ENCODE measurements at regions not wholly inside any gene's neighbourhood (a gene's known extent, or its start where the extent isn't known, plus 50 kb on each side); places are given as distances from the start of the nearest gene placed in this dataset.

GRCh38 chr2:64324746-64325410, 129.1 kb upstream of the LGALSL start:
- Histone ChIP-seq H4K20me1 (ENCODE audit: insufficient read depth, low read length) (no peaks in the 10 kb centered on the region), H3K4me3 (ENCODE audit: low read length) (no peak overlapping the region), H3K79me2 (ENCODE audit: low read length) (no peaks in the 10 kb centered on the region), H2AFZ (ENCODE audit: low read length) (no peak overlapping the region), H3K4me1 (ENCODE audit: low read length) (peaks cover 38% of the 10 kb centered on the region), H3K4me2 (ENCODE audit: low read depth, low read length) (no peak overlapping the region), H3K27me3 (replicated peaks; ENCODE audit: insufficient read depth, low read length) (no peaks in the 10 kb centered on the region), H3K27ac (ENCODE audit: low read length) (no peak overlapping the region), H3K9me3 (replicated peaks; ENCODE audit: insufficient read depth, low read length) (no peaks in the 10 kb centered on the region), H3K9me2 (replicated peaks; ENCODE audit: insufficient read depth, low read length) (no peaks in the 10 kb centered on the region), H3K9ac (ENCODE audit: low read length) (no peak overlapping the region), H3F3A (ENCODE audit: insufficient read depth, low read length) (peaks cover 9% of the 10 kb centered on the region), H3K36me3 (replicated peaks; ENCODE audit: insufficient read depth, low read length) (no peaks in the 10 kb centered on the region)
- no peak for TF ChIP-seq EZH2 (optimal IDR thresholded peaks at IDR 0.05; ENCODE audit: low read depth, low read length)
- TF ChIP-seq CTCF (IDR thresholded peaks at IDR 0.05; ENCODE audit: low read length) = no peak
- no peak for TF ChIP-seq EZH2phosphoT487 (IDR thresholded peaks at IDR 0.05; ENCODE audit: low read length)
- no peak for DNase-seq

- no peak for DNase-seq
- H3K27ac ChIP-seq (ENCODE audit: low read length) = peak overlapping the region; percentile 28; the same call in 1 of the 2 replicates
- peaks cover 9% of the 10 kb centered on the region for H3F3A ChIP-seq (ENCODE audit: insufficient read depth, low read length)
- H3K27me3 ChIP-seq (replicated peaks; ENCODE audit: insufficient read depth, low read length) = no peaks in the 10 kb centered on the region
- H3K4me2 ChIP-seq (ENCODE audit: low read depth, low read length) = peak overlapping the region; percentile 32
- H3K79me2 ChIP-seq (ENCODE audit: low read length) = no peaks in the 10 kb centered on the region
- H3K9ac ChIP-seq (ENCODE audit: low read length) = no peak overlapping the region
- TF ChIP-seq EZH2 (optimal IDR thresholded peaks at IDR 0.05; ENCODE audit: low read depth, low read length) = no peak
- no peak for TF ChIP-seq EZH2phosphoT487 (IDR thresholded peaks at IDR 0.05; ENCODE audit: low read length)
- TF ChIP-seq CTCF (IDR thresholded peaks at IDR 0.05; ENCODE audit: low read length) = no peak
- H3K4me3 ChIP-seq (ENCODE audit: low read length) = no peak overlapping the region
- H3K36me3 ChIP-seq (replicated peaks; ENCODE audit: insufficient read depth, low read length) = no peaks in the 10 kb centered on the region
- H4K20me1 ChIP-seq (ENCODE audit: insufficient read depth, low read length) = no peaks in the 10 kb centered on the region
- no peak overlapping the region for H2AFZ ChIP-seq (ENCODE audit: low read length)
- H3K4me1 ChIP-seq (ENCODE audit: low read length) = peaks cover 38% of the 10 kb centered on the region
- no peaks in the 10 kb centered on the region for H3K9me2 ChIP-seq (replicated peaks; ENCODE audit: insufficient read depth, low read length)
- H3K9me3 ChIP-seq (replicated peaks; ENCODE audit: insufficient read depth, low read length) = no peaks in the 10 kb centered on the region
Observed at GRCh38 chr2:64325477-64325851, 128.5 kb upstream of the LGALSL start.

- no peaks in the 10 kb centered on the region for H3K9me3 ChIP-seq (replicated peaks; ENCODE audit: insufficient read depth, low read length)
- H3K4me1 ChIP-seq (ENCODE audit: low read length) = peaks cover 39% of the 10 kb centered on the region
- peaks cover 9% of the 10 kb centered on the region for H3F3A ChIP-seq (ENCODE audit: insufficient read depth, low read length)
- H3K79me2 ChIP-seq (ENCODE audit: low read length) = no peaks in the 10 kb centered on the region
- H3K4me2 ChIP-seq (ENCODE audit: low read depth, low read length) = peak overlapping the region; percentile 52
- no peaks in the 10 kb centered on the region for H3K36me3 ChIP-seq (replicated peaks; ENCODE audit: insufficient read depth, low read length)
- H3K9me2 ChIP-seq (replicated peaks; ENCODE audit: insufficient read depth, low read length) = no peaks in the 10 kb centered on the region
- peak; percentile 95 for DNase-seq
- no peak overlapping the region for H3K9ac ChIP-seq (ENCODE audit: low read length)
- H3K27ac ChIP-seq (ENCODE audit: low read length) = peak overlapping the region; percentile 28; the same call in 1 of the 2 replicates
- no peaks in the 10 kb centered on the region for H4K20me1 ChIP-seq (ENCODE audit: insufficient read depth, low read length)
- TF ChIP-seq CTCF (IDR thresholded peaks at IDR 0.05; ENCODE audit: low read length) = no peak; the same call in 1 of the 2 replicates
- TF ChIP-seq EZH2phosphoT487 (IDR thresholded peaks at IDR 0.05; ENCODE audit: low read length) = no peak
- no peak for TF ChIP-seq EZH2 (optimal IDR thresholded peaks at IDR 0.05; ENCODE audit: low read depth, low read length)
- no peak overlapping the region for H2AFZ ChIP-seq (ENCODE audit: low read length)
- no peaks in the 10 kb centered on the region for H3K27me3 ChIP-seq (replicated peaks; ENCODE audit: insufficient read depth, low read length)
- H3K4me3 ChIP-seq (ENCODE audit: low read length) = no peak overlapping the region
Observed at GRCh38 chr2:64325852-64326577, 127.9 kb upstream of the LGALSL start.
